DND-41 (cell line): ENCODE measurements at regions not wholly inside any gene's neighbourhood (a gene's known extent, or its start where the extent isn't known, plus 50 kb on each side); places are given as distances from the start of the nearest gene placed in this dataset.

Source experiments
- ATAC-seq: fragments of 200-7000 bp; cut with Tn5 transposase; 3 replicates; pipeline ENCODE4 v1.9.1; 2021; ENCODE audit warnings: low read depth; ENCODE audit not compliant: insufficient read depth
- DNase-seq: peaks from one replicate; pipeline ENCODE4 v3.0.0-alpha.2; 2020
- H2AFZ ChIP-seq: 2 replicates; pipeline ENCODE4 v1.6.0; 2012; ENCODE audit warnings: low read depth, low read length
- H3K27ac ChIP-seq: 2 replicates; pipeline ENCODE4 v1.5.1; 2012; ENCODE audit warnings: low read length, inconsistent platforms
- H3K27me3 ChIP-seq: fragments of 200-600 bp; sonication (generic); 2 replicates; pipeline ENCODE4 v1.6.0; 2012; ENCODE audit warnings: low read length, mild to moderate bottlenecking, inconsistent platforms; ENCODE audit not compliant: insufficient read depth, poor library complexity
- H3K36me3 ChIP-seq: 2 replicates; pipeline ENCODE4 v1.5.1; 2012; ENCODE audit warnings: low read length, inconsistent platforms; ENCODE audit not compliant: insufficient read depth
- H3K4me1 ChIP-seq: 2 replicates; pipeline ENCODE4 v1.5.1; 2012; ENCODE audit warnings: mild to moderate bottlenecking, low read length; ENCODE audit not compliant: insufficient read depth
- H3K4me2 ChIP-seq: 2 replicates; pipeline ENCODE4 v1.6.0; 2012; ENCODE audit warnings: mild to moderate bottlenecking, moderate library complexity, low read length, inconsistent platforms; ENCODE audit not compliant: insufficient read depth
- H3K4me3 ChIP-seq, 2 experiments: fragments of 200-600 bp in 1 of 2; shearing (Covaris generic) in 1 of 2; 2 replicates each; pipeline ENCODE4 v1.5.1; 2012 to 2016; ENCODE audit warnings: inconsistent platforms in 2 of 2, low read length in 2 of 2, mild to moderate bottlenecking in 2 of 2, low read depth in 1 of 2, moderate library complexity in 1 of 2
- H3K79me2 ChIP-seq: 2 replicates; pipeline ENCODE4 v1.6.0; 2012; ENCODE audit warnings: low read length, inconsistent platforms; ENCODE audit not compliant: insufficient read depth
- H3K9ac ChIP-seq: 2 replicates; pipeline ENCODE4 v1.6.0; 2012; ENCODE audit warnings: low read depth, mild to moderate bottlenecking, inconsistent platforms, low read length, moderate library complexity
- H3K9me3 ChIP-seq: 2 replicates; pipeline ENCODE4 v1.5.1; 2012; ENCODE audit warnings: low read length, moderate library complexity, mild to moderate bottlenecking, inconsistent platforms; ENCODE audit not compliant: insufficient read depth, severe bottlenecking
- H4K20me1 ChIP-seq: 2 replicates; pipeline ENCODE4 v1.6.0; 2012; ENCODE audit warnings: low read length; ENCODE audit not compliant: insufficient read depth
- EZH2 ChIP-seq: IDR thresholded peaks from 3 replicates; pipeline ENCODE4 v1.6.1; 2012; ENCODE audit warnings: borderline replicate concordance, low read depth, mild to moderate bottlenecking, moderate library complexity, low read length, inconsistent platforms; ENCODE audit not compliant: severe bottlenecking
- TF ChIP-seq, protein P1 (sequence below): IDR thresholded peaks from 2 replicates; pipeline ENCODE4 v1.5.1; 2012; ENCODE audit warnings: borderline replicate concordance, low read length, moderate library complexity, mild to moderate bottlenecking; ENCODE audit not compliant: poor library complexity, severe bottlenecking; ENCODE audit errors: extremely low read depth

DNA sequence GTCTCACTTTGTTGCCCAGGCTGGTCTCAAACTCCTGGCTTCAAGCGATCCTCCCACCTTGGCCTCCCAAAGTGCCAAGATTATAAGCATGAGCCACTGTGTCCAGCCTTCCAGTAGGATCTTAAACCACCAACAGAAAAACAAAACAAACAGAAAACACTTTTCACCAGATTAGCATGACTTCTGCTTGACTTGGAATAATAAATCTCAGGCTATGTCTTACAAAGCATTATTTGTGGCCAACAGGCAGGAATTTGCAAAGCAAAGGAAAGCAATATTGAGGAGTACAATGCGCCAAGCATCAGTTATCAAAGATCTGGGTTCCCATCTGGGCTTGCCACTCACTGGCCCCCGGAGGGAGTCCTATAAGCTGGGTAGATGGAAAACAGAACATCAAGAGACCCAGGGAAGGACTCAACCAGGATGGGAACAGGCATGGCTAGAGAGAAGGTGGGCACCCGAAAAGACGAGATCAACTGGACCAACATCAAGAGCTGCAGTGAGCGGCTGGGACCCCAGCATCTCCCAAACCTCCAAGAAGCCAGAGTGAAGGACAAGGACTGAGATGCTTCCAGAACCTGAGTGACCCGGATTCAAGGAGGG lies 101.2 kb downstream of the TMEM30B start:
- H3K4me1 ChIP-seq: no peaks in the 10 kb centered on the region
- no peak overlapping the region for H3K4me2 ChIP-seq
- H3K9me3 ChIP-seq: no peaks in the 10 kb centered on the region
- H4K20me1 ChIP-seq: no peaks in the 10 kb centered on the region
- no peaks in the 10 kb centered on the region for H3K36me3 ChIP-seq
- no peak overlapping the region for H3K9ac ChIP-seq
- no peaks in the 10 kb centered on the region for H3K79me2 ChIP-seq
- peaks cover 4% of the 10 kb centered on the region for H3K27me3 ChIP-seq
- H3K4me3 ChIP-seq: no peak overlapping the region
- no peak for ATAC-seq
- DNase-seq: no peak
- H2AFZ ChIP-seq: no peak overlapping the region
- no peak overlapping the region for H3K27ac ChIP-seq
- TF ChIP-seq, protein P1, sequence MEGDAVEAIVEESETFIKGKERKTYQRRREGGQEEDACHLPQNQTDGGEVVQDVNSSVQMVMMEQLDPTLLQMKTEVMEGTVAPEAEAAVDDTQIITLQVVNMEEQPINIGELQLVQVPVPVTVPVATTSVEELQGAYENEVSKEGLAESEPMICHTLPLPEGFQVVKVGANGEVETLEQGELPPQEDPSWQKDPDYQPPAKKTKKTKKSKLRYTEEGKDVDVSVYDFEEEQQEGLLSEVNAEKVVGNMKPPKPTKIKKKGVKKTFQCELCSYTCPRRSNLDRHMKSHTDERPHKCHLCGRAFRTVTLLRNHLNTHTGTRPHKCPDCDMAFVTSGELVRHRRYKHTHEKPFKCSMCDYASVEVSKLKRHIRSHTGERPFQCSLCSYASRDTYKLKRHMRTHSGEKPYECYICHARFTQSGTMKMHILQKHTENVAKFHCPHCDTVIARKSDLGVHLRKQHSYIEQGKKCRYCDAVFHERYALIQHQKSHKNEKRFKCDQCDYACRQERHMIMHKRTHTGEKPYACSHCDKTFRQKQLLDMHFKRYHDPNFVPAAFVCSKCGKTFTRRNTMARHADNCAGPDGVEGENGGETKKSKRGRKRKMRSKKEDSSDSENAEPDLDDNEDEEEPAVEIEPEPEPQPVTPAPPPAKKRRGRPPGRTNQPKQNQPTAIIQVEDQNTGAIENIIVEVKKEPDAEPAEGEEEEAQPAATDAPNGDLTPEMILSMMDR: no peak
- TF ChIP-seq EZH2: no peak

DNA sequence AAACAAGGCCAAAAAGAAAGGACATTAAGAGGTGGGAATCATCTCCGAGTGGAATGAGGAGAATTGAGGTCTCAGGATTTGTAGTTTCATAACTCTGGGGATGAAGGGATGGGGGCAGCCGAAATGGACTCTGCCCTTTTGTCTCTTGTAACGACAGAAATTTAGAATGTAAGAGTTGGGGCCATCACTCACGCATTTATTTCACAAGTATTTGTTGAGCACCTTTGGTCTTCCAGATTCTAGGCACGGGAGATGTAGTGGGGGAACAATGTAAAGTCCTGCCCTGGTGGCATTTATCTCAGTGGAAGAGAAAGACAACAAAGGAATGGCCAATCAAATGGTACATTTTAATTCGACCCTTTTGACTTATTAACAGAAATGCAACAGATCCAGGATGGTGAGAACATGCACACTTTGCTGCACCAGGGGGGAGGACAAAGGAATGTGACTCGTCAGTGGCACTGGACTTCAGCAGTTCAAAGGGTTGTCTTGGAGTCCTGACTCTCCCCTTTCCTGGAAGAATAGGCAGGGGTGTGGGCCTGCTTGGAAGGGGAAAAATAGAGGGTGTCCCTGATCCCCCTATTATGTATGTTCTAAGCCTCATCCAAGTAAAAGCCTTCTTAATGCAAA lies 102.0 kb downstream of the TMEM30B start:
- no peak overlapping the region for H3K27ac ChIP-seq
- H3K4me1 ChIP-seq: no peaks in the 10 kb centered on the region
- H3K36me3 ChIP-seq: no peaks in the 10 kb centered on the region
- H4K20me1 ChIP-seq: no peaks in the 10 kb centered on the region
- no peak overlapping the region for H2AFZ ChIP-seq
- TF ChIP-seq, protein P1: no peak
- TF ChIP-seq EZH2: no peak
- DNase-seq (no peak), ATAC-seq (no peak)
- H3K4me2 ChIP-seq: no peak overlapping the region
- H3K4me3 ChIP-seq: no peak overlapping the region
- peaks cover 4% of the 10 kb centered on the region for H3K27me3 ChIP-seq
- H3K9ac ChIP-seq: no peak overlapping the region
- no peaks in the 10 kb centered on the region for H3K9me3 ChIP-seq
- H3K79me2 ChIP-seq: no peaks in the 10 kb centered on the region

DNA sequence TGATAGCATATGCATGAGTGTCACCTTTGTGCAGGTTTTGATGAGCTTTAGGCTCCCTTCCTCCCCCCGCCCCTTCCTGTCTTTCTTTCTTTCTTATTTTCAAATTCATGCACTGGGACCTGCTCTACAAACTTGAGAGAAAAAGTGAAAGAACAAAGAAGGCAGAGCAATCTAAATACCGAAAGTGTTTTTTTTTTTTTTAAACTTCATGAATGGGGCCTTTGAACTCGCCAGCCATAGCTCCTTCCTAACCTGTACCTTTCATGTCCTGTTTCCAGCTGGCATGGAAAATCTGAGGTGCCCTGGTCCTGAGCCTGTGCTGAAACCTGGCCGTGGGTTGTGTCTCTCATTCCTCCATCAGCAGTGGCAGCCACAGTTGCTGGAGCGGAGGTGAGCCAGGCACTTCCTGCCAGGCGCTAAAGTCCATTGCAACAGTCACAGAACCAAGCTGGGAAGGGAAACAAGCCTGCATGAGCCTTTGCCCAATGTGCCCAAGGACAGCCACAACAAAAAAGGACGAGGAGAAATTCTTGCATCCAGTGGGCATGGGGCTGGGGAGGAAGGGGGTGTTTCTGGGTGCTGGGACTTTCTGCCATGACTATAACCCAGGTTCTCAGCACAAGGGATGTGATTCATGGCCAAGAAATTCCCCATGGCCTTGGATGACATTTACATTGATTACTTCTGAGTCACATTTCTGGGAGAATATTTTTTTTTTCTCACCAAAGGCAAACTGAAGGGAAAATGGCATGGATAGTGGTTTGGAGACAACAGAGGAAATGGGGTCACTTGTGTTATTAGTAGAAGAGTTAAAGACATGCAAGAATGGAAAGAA lies 102.7 kb downstream of the TMEM30B start:
- Histone ChIP-seq H3K27me3 (peaks cover 4% of the 10 kb centered on the region), H3K4me2 (no peak overlapping the region), H3K9me3 (no peaks in the 10 kb centered on the region), H3K79me2 (no peaks in the 10 kb centered on the region), H3K27ac (no peak overlapping the region), H3K4me1 (no peaks in the 10 kb centered on the region), H4K20me1 (no peaks in the 10 kb centered on the region), H3K36me3 (no peaks in the 10 kb centered on the region), H3K9ac (no peak overlapping the region), H2AFZ (no peak overlapping the region), H3K4me3 (no peak overlapping the region)
- ATAC-seq: peak; percentile 31; the same call in 1 of the 3 replicates
- no peak for DNase-seq
- TF ChIP-seq, protein P1: no peak
- no peak for TF ChIP-seq EZH2
